Activated naive CD4-positive, alpha-beta T cell treated with anti-CD3 and anti-CD28 coated beads, Interleukin-2, amount 50 U/mL, for 24 hours (primary cell): ENCODE measurements at regions not wholly inside any gene's neighbourhood (a gene's known extent, or its start where the extent isn't known, plus 50 kb on each side); places are given as distances from the start of the nearest gene placed in this dataset.
"Not testable (repeated sequence)": the region's sequence is repeated elsewhere in the genome, so short reads cannot be mapped to it uniquely, and the experiment has no call there.

ENCODE experiments used
- H3K27ac Mint-ChIP-seq: one replicate; pipeline ENCODE4 v1.8.0; 2021; ENCODE audit warnings: mild to moderate bottlenecking, mixed read lengths
- H3K27me3 Mint-ChIP-seq: one replicate; pipeline ENCODE4 v1.8.0; 2021; ENCODE audit warnings: mixed read lengths
- H3K36me3 Mint-ChIP-seq: one replicate; pipeline ENCODE4 v1.8.0; 2021; ENCODE audit warnings: mixed read lengths
- H3K4me1 Mint-ChIP-seq: one replicate; pipeline ENCODE4 v1.8.0; 2021; ENCODE audit warnings: mixed read lengths
- H3K4me3 Mint-ChIP-seq: one replicate; pipeline ENCODE4 v1.8.0; 2021; ENCODE audit warnings: mild to moderate bottlenecking, mixed read lengths
- H3K9me3 Mint-ChIP-seq: one replicate; pipeline ENCODE4 v1.8.0; 2021; ENCODE audit warnings: mixed read lengths

DNA sequence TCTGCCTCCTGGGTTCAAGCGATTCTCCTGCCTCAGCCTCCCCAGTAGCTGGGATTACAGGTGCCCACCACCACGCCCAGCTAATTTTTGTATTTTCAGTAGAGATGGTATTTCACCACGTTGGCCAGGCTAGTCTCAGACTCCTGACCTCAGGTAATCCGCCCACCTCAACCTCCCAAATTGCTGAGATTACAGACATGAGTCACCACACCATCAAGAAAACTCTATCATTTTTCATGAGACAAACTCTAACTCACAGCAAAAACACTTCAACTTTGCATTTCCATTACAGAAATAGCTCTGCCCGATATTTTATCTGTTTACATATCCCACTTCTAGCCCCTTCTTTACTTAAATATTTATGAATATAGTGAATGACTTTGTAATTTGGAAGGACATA lies 561.1 kb downstream of the TMX3 start:
- not testable (repeated sequence) for H3K4me3 Mint-ChIP-seq, H3K27me3 Mint-ChIP-seq, H3K4me1 Mint-ChIP-seq, H3K27ac Mint-ChIP-seq, H3K36me3 Mint-ChIP-seq, H3K9me3 Mint-ChIP-seq

DNA sequence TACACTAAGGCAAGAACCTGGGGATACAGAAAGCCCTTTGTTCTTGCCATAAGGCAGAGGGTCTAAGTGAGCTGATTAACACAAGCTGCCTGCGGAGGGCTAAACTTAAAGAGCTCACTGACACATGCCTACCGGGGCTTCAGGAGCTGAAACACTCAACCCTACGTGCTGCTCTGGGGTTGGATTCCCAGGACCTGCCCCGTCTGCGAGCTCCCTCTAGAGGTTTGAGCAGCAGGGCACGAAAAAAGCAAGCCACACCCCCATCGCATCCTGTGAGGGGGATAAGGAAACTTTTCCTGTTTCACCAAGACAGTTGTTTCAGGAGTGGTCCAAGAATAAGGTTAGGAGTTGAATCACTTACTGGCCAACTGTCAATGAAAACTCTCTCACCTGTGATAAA lies 562.1 kb downstream of the TMX3 start:
- H3K27me3 Mint-ChIP-seq, result no peaks in the 10 kb centered on the region
- H3K9me3 Mint-ChIP-seq, result no peaks in the 10 kb centered on the region
- H3K4me3 Mint-ChIP-seq, result no peak overlapping the region
- H3K27ac Mint-ChIP-seq, result no peak overlapping the region
- no peaks in the 10 kb centered on the region for H3K36me3 Mint-ChIP-seq
- H3K4me1 Mint-ChIP-seq, result no peaks in the 10 kb centered on the region

DNA sequence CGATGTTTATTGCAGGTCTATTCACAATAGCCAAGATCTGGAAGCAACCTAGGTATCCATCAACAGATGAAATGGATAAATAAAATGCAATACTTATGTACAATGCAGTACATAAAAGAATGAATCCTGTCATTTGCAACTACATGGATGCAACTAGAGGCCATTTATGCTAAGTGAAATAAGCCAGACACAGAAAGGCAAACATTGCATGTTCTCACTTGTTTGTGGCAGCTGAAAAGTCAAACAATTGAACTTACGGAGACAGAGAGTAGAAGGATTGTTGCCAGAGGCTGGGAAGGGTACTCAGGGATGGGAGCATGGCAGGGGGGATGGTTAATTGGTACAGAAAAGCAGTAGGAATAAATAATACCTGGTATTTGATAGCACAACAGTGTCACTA lies 563.9 kb downstream of the TMX3 start:
- Mint-ChIP-seq H3K27me3 (no peaks in the 10 kb centered on the region), H3K4me3 (no peak overlapping the region)

DNA sequence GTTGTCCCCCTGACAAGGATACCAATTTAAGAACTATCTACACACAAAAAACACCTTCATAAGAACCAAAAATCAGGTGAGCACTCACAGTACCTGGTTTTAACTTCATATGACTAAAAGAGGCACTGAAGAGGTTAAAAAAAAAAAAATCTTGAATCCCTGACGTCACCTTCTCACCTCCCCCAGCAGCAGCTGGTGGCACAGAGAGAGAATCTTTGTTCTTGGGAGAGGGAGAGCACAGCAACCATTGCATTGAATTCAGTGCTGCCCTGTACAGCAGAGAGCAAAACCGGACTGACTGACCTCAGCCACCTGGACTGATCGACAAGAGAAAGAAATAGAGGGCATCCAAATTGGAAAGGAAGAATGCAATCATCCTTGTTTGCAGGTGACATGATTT lies 566.0 kb downstream of the TMX3 start:
- no peaks in the 10 kb centered on the region for H3K27me3 Mint-ChIP-seq
- no peaks in the 10 kb centered on the region for H3K4me1 Mint-ChIP-seq
- no peaks in the 10 kb centered on the region for H3K9me3 Mint-ChIP-seq
- no peaks in the 10 kb centered on the region for H3K36me3 Mint-ChIP-seq
- H3K27ac Mint-ChIP-seq, result no peak overlapping the region
- no peak overlapping the region for H3K4me3 Mint-ChIP-seq

More for the DNA sequence above, 563.9 kb downstream of the TMX3 start:
- H3K27ac Mint-ChIP-seq, result no peak overlapping the region
- no peaks in the 10 kb centered on the region for H3K4me1 Mint-ChIP-seq
- H3K36me3 Mint-ChIP-seq, result no peaks in the 10 kb centered on the region
- H3K9me3 Mint-ChIP-seq, result no peaks in the 10 kb centered on the region

DNA sequence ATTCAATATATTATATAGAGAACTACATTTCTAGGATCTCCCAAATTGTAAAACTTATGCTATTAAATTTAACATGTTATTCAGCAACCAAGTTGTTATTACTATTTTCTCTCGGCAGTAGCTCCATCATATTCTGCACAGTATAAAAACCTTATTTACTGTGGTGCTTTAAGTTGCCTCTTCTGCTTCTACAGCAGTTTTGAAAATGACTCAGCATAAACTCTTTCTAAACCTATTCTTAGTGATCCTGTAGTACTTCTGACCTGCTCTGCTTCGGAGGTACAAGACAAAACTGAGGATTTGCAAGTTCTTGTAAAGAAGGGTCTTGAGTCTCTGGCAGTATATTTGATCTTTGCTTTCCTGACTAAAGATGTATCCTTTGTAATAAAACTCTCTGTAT lies 567.2 kb downstream of the TMX3 start:
- no peaks in the 10 kb centered on the region for H3K27me3 Mint-ChIP-seq
- H3K4me3 Mint-ChIP-seq, result no peak overlapping the region
- H3K4me1 Mint-ChIP-seq, result no peaks in the 10 kb centered on the region
- no peaks in the 10 kb centered on the region for H3K9me3 Mint-ChIP-seq
- H3K27ac Mint-ChIP-seq, result no peak overlapping the region
- H3K36me3 Mint-ChIP-seq, result no peaks in the 10 kb centered on the region

DNA sequence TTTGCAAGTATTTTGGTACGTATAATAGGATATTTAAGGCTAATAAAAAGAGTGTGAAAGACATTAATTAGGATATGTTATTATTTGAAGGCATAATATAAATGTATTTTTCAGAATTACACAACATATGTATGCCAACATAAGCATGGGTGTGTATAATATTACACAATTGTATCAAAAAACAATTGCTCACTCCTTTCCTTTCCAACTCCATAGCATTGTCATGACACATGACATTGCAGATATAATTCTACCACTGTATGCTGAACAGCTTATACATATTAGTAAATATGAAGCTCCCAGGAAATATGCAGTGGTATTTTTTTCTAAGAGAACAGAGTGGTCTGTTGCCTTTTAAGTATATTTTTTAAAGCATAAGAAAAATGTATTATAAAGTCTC lies 593.1 kb downstream of the TMX3 start:
- no peak overlapping the region for H3K4me3 Mint-ChIP-seq
- H3K27me3 Mint-ChIP-seq, result no peaks in the 10 kb centered on the region
- H3K27ac Mint-ChIP-seq, result no peak overlapping the region
- H3K4me1 Mint-ChIP-seq, result no peaks in the 10 kb centered on the region
- no peaks in the 10 kb centered on the region for H3K9me3 Mint-ChIP-seq
- no peaks in the 10 kb centered on the region for H3K36me3 Mint-ChIP-seq

DNA sequence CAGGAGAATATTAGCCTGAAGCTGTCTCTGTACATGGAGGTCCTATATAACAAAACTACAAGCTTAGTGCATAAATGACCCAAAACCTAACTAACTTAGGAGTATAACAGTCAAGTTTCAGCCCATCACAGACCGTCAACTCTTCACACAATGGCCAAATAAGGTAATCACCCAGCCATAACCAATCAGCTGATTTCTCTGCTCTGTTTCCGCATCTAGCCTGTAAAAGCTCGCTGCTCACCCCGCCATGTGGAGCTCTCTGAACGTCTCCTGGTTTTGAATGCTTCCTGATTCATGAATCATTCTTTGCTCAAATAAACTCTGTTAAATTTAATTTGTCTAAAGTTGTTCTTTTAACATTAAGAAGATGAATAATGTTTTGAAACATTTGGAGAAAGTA lies 593.6 kb downstream of the TMX3 start:
- Mint-ChIP-seq H3K27me3 (no peaks in the 10 kb centered on the region), H3K4me1 (no peaks in the 10 kb centered on the region), H3K27ac (no peak overlapping the region), H3K36me3 (no peaks in the 10 kb centered on the region), H3K9me3 (no peaks in the 10 kb centered on the region), H3K4me3 (no peak overlapping the region)

DNA sequence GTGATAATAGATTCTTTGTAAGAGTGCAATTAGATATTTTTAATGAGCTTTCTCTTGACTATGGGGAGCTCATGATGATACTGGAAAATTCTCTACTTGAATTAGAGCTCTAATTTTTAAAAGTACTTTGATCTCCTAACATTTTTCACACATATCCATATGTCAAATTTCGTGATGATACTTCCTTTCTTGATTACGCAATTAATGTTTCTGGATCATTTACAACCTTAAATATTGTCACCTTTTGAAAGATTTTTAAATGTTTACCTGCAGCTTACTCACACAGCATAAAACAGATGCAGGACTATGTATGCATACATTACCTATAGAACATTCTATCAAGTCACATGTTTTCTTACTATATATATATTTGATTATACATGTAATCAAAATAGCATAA lies 598.5 kb upstream of the DSEL start:
- H3K4me3 Mint-ChIP-seq, result no peak overlapping the region
- H3K27me3 Mint-ChIP-seq, result no peaks in the 10 kb centered on the region
- no peak overlapping the region for H3K27ac Mint-ChIP-seq
- no peaks in the 10 kb centered on the region for H3K9me3 Mint-ChIP-seq
- H3K4me1 Mint-ChIP-seq, result no peaks in the 10 kb centered on the region
- no peaks in the 10 kb centered on the region for H3K36me3 Mint-ChIP-seq

DNA sequence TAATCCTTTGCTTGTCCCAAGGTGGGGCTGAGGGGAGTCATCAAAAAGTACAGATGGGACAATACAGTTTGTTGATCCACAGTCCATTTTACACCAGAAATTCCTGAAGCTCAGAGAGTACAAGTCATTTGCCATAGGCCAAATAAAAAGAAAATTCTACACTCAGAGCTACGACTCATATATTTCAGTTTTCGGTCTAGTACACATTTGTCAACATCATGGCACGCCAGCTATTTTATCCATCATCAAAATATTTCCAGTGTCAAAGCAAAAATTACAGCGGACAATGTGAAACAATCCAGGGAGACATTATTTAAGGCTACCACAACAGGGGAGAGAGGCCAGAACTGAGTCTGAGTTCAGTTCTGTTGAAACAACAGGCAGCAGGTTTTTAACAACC lies 587.5 kb upstream of the DSEL start:
- H3K36me3 Mint-ChIP-seq, result no peaks in the 10 kb centered on the region
- no peaks in the 10 kb centered on the region for H3K4me1 Mint-ChIP-seq
- no peak overlapping the region for H3K27ac Mint-ChIP-seq
- no peaks in the 10 kb centered on the region for H3K27me3 Mint-ChIP-seq
- H3K9me3 Mint-ChIP-seq, result no peaks in the 10 kb centered on the region
- no peak overlapping the region for H3K4me3 Mint-ChIP-seq

DNA sequence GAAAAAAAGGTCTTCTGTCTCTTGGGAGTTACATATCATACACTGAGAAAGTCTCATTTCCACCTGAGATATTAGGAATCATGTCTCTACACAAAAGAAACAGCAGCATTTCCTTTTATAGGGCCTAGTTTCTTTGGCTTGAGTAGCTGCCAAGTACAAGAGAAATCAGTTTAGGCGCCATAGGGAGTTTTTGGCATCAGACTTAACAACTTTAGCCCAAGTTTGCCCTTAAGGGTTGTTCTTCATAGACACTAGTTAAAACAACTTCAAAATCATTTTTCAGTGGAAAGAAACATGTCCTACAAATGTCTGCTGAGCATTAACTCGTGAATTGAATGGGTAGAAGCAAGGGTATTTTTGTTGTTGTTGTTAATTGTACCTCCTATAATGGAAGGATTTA lies 587.0 kb upstream of the DSEL start:
- Mint-ChIP-seq H3K4me3 (no peak overlapping the region), H3K36me3 (no peaks in the 10 kb centered on the region), H3K27ac (no peak overlapping the region), H3K9me3 (no peaks in the 10 kb centered on the region), H3K27me3 (no peaks in the 10 kb centered on the region), H3K4me1 (no peaks in the 10 kb centered on the region)

DNA sequence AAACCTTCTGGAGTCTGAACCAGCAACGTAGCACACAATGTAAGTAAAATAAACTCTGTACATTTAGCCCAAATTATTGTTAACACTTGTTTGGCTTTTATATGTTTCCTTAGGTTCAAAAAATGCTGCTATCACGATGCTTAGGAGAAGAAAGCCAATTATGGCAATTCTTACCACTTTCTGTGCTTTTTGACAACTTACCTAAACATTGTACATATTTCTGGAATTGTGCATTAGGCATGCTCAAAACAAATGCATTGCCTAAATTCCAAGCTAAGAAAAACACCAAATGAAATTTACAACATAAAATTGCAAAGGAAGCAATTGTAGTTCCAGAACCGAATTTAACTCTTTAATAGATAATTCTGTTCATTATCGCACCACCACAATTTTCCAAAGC lies 585.6 kb upstream of the DSEL start:
- Mint-ChIP-seq H3K27ac (no peak overlapping the region), H3K27me3 (no peaks in the 10 kb centered on the region), H3K9me3 (no peaks in the 10 kb centered on the region), H3K4me3 (no peak overlapping the region), H3K4me1 (no peaks in the 10 kb centered on the region), H3K36me3 (no peaks in the 10 kb centered on the region)

DNA sequence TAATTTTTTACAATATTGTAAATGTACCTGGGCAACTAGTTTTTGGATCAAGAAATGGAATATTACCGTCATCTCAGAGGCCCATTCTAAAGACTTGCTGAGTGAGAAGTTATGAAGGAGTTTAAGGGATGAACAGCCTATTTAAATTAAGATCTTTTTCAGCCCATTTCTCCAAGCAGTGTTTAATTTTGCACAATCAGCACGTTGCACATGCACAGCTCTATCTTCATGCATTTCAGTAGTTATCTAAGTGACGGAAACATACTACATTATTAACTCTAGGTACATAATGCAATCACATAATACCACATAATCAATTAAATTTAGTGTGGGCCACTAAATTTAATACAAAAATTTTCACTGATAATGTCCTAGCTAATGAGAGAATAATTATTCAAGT lies 582.1 kb upstream of the DSEL start:
- Mint-ChIP-seq H3K9me3 (no peaks in the 10 kb centered on the region), H3K4me3 (no peak overlapping the region), H3K27me3 (no peaks in the 10 kb centered on the region), H3K36me3 (no peaks in the 10 kb centered on the region), H3K27ac (no peak overlapping the region), H3K4me1 (no peaks in the 10 kb centered on the region)

DNA sequence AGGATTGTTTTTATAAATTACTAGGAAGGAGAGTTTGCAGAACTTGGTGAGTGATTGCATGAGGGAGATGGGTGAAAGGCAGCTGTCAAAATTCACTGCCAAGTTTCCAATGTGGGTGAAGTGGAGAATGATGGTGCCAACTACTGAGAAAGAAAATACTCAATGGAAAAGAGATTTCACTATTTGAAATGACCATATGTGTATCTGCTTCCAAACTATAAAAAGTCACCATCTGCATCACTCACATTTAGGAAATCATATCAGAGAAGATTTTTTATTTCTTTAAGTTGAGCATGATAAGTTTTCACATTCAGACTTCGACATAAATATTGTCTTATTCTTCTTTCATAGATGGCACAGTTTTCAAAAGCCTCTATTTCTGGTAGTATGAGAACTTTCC lies 570.0 kb upstream of the DSEL start:
- Mint-ChIP-seq H3K4me3 (no peak overlapping the region), H3K27me3 (no peaks in the 10 kb centered on the region), H3K27ac (no peak overlapping the region), H3K9me3 (no peaks in the 10 kb centered on the region), H3K4me1 (no peaks in the 10 kb centered on the region), H3K36me3 (no peaks in the 10 kb centered on the region)

DNA sequence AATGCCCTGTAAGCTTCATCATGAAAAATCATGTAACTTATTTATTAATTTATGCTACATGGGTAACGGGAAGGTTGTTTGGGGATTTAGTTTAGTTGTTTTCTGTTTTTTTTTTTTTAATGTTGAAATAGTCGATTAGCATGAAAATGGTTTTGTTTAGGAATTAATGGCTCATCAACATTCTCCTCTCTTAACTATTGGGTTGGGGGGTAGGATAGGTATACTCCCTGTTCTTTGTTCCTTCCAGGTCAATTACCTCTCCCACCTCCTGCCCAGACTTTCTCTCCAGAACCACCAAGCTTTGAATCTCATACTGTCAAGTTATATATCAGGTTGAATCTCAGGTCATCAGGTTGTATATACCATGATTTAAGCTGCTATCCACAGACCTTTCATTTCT lies 568.7 kb upstream of the DSEL start:
- H3K27ac Mint-ChIP-seq, result no peak overlapping the region
- H3K36me3 Mint-ChIP-seq, result no peaks in the 10 kb centered on the region
- no peak overlapping the region for H3K4me3 Mint-ChIP-seq
- H3K9me3 Mint-ChIP-seq, result no peaks in the 10 kb centered on the region
- H3K27me3 Mint-ChIP-seq, result no peaks in the 10 kb centered on the region
- H3K4me1 Mint-ChIP-seq, result no peaks in the 10 kb centered on the region

DNA sequence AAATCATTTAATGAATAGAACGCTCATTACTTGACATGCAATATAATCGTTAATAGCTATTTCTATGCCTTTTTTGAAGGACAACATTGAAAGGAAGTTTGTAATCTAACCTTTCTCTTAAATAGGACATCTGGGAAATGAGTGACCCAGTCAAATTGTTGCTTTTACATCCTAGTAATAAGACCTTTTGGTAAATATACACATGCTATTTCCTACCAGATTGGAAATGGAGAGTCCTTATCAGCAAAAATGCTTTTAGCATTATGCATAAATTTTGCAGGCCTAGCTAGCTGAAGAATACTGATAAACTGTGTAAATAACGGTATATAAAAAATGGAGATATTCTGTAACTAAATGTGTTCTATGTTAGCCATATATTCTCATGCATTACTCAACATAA lies 567.3 kb upstream of the DSEL start:
- no peaks in the 10 kb centered on the region for H3K4me1 Mint-ChIP-seq
- no peaks in the 10 kb centered on the region for H3K36me3 Mint-ChIP-seq
- no peaks in the 10 kb centered on the region for H3K27me3 Mint-ChIP-seq
- no peak overlapping the region for H3K27ac Mint-ChIP-seq
- H3K9me3 Mint-ChIP-seq, result no peaks in the 10 kb centered on the region
- H3K4me3 Mint-ChIP-seq, result no peak overlapping the region

DNA sequence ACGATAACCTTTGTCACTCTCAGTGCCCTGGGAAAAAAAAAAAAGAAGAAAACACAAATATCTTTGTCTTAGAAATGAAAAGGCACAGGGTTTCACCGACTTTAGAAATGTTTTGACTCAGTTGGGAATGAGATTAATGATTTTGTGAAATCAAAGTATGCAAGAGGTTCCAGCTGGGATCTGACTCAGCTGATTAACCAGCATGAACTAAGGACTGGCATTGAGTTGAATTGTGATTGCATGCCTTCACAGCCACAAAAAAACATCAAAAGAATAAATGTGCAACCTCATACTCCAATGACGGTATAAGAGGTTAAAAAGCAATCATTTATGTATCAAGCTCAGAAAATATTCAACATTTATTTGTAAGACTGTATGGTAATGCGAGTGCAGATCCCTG lies 566.6 kb upstream of the DSEL start:
- Mint-ChIP-seq H3K9me3 (no peaks in the 10 kb centered on the region), H3K27ac (no peak overlapping the region), H3K4me3 (no peak overlapping the region), H3K36me3 (no peaks in the 10 kb centered on the region), H3K27me3 (no peaks in the 10 kb centered on the region), H3K4me1 (no peaks in the 10 kb centered on the region)

DNA sequence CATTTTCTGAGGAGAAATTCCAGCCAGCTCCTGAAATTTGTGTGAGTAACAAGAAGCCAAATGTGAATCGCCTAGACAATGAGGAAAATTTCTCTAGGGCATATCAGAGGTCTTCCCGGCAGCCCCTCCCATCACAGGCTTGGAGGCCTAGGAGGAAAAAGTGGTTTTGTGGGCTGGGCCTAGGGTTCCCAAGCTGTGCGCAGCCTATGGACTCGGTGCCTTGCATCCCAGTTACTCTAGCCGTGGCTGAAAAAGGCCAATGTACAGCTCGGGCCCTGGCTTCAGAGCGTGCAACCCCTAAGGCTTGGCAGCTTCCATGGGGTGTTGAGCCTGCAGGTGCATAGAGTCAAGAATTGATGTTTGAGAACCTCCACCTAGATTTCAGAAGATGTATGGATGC lies 556.2 kb upstream of the DSEL start:
- Mint-ChIP-seq H3K36me3 (no peaks in the 10 kb centered on the region), H3K4me1 (no peaks in the 10 kb centered on the region), H3K9me3 (no peaks in the 10 kb centered on the region), H3K27me3 (no peaks in the 10 kb centered on the region), H3K4me3 (no peak overlapping the region), H3K27ac (no peak overlapping the region)

DNA sequence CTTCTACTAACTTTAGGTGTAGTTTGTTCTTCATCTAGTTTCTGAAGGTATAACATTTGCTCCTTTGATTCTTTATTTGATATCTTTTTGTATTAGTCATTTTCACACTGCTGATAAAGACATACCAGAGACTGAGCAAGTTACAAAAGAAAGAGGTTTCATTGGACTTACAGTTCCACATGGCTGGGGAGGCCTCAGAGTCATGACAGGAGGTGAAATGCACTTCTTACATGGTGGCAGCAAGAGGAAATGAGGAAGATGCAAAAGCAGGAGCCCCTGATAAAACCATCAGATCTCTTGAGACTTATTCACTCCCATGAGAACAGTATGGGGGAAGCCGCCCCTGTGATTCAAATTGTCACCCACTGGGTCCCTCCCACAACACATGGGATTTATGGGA lies 544.4 kb upstream of the DSEL start:
- Mint-ChIP-seq H3K27me3 (no peaks in the 10 kb centered on the region), H3K4me1 (no peaks in the 10 kb centered on the region), H3K27ac (no peak overlapping the region), H3K4me3 (no peak overlapping the region), H3K9me3 (no peaks in the 10 kb centered on the region), H3K36me3 (no peaks in the 10 kb centered on the region)
